Astrocyte of the cerebellum (primary cell): ENCODE measurements at regions not wholly inside any gene's neighbourhood (a gene's known extent, or its start where the extent isn't known, plus 50 kb on each side); places are given as distances from the start of the nearest gene placed in this dataset.

Experiments
- DNase-seq: peaks from one replicate; pipeline ENCODE4 v3.0.0-alpha.2; 2011; ENCODE audit warnings: low read depth
- H3K4me3 ChIP-seq: 2 replicates; pipeline ENCODE4 v1.5.1; 2011; ENCODE audit warnings: mild to moderate bottlenecking, low read depth, low read length, moderate library complexity
- CTCF ChIP-seq: IDR thresholded peaks from 2 replicates; pipeline ENCODE4 v1.5.1; 2012; ENCODE audit warnings: low read length, low read depth, moderate library complexity, mild to moderate bottlenecking; ENCODE audit errors: missing control alignments
- in situ Hi-C: cut with HindIII; loops from 2 replicates; pipeline ENCODE4 v1.10.0; 2017; ENCODE audit warnings: low sequenced_read_pairs

GRCh38 chr11:26823963-26824362, 102.1 kb upstream of the SLC5A12 start:
- H3K4me3 ChIP-seq, result no peak overlapping the region
- no peak for TF ChIP-seq CTCF
- no peak for DNase-seq
- in situ Hi-C loops, result no loop called here

GRCh38 chr11:26827567-26828081, 105.8 kb upstream of the SLC5A12 start:
- H3K4me3 ChIP-seq, result no peak overlapping the region
- TF ChIP-seq CTCF, result no peak
- DNase-seq, result no peak
- in situ Hi-C loops, result no loop called here

- no peak for DNase-seq
- no peak overlapping the region for H3K4me3 ChIP-seq
- in situ Hi-C loops, result no loop called here
- no peak for TF ChIP-seq CTCF
These were observed 106.4 kb upstream of the SLC5A12 start for GRCh38 chr11:26828288-26828687.

DNA sequence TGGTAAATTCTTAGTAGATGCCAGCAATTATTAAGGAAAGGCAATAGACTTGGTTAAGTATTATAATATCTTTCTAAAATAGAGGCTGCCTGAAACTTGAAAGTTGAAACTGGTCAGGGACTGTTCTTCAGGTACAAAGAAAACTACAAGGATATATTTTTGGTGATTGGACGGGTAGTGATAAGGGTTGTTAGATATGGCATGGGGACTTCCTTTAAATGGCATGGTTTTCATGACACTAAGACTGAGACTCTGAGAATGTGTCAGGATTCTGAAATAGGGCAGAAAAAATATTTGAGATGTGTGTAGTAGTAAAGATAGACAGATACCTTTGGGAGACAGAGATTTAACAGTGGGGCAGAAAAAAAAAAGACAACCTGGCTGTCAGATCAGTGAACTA, 108.4 kb upstream of the SLC5A12 start:
- no peak overlapping the region for H3K4me3 ChIP-seq
- in situ Hi-C loops, result no loop called here
- TF ChIP-seq CTCF, result no peak
- no peak for DNase-seq

DNA sequence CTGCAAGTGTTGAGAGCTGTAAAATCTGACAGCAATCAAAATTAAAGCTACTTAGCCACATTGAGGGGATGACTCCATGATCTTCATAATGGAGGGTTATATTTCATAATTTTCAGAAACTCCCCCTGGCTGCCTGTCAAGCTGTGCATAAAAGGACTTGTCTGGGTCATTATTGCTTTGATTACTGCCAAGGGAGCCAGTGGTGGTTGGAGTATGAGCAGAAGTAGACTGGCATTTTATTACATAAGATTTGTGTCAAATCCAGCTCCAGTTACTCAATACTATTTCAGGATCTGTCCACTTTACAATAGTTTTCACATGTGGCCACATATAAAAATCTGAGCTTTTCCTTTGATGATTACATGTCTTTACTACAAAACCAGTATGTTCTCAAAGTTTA, 108.9 kb upstream of the SLC5A12 start:
- in situ Hi-C loops, result no loop called here
- no peak for DNase-seq
- TF ChIP-seq CTCF, result no peak
- H3K4me3 ChIP-seq, result no peak overlapping the region

- in situ Hi-C loops, result no loop called here
These were observed 112.7 kb upstream of the SLC5A12 start for GRCh38 chr11:26834601-26835000.

More at GRCh38 chr11:26834601-26835000, 112.7 kb upstream of the SLC5A12 start:
- no peak for DNase-seq
- TF ChIP-seq CTCF, result no peak
- no peak overlapping the region for H3K4me3 ChIP-seq
